ENCODE measurements at regions not wholly inside any gene's neighbourhood (a gene's known extent, or its start where the extent isn't known, plus 50 kb on each side); places are given as distances from the start of the nearest gene placed in this dataset.

- FAIRE-seq = no peak
These were observed 1083.5 kb upstream of the TENM4 start for GRCh38 chr11:80524349-80524748.

GRCh38 chr11:80523057-80523456 is 1082.2 kb upstream of the TENM4 start:
- no peak for FAIRE-seq

More at GRCh38 chr11:80524349-80524748, 1083.5 kb upstream of the TENM4 start:
- DNase-seq (ENCODE audit: insufficient read length, low spot score) = no peak

DNA sequence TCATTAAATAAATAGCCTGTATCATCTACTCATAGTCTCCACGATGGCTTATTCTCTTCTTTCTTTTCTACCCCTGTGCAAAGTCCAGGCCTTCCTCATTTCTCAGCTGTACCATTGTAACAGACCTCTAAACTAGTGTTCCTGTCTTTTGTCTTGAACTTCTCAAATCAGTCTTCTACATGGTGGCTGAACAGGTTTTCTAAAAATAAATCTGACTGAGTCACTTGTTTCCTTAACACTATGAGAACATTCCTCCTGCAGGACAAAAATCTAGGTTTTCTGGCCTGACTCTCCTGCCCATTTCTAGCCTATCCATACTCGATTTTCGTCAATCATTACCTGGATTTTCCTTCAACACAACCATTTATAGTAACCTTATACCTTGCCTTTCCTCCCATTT is 1080.8 kb upstream of the TENM4 start:
- no peak for FAIRE-seq
- no peak for DNase-seq (ENCODE audit: insufficient read length, low spot score)

More at GRCh38 chr11:80523057-80523456, 1082.2 kb upstream of the TENM4 start:
- DNase-seq (ENCODE audit: insufficient read length, low spot score) = no peak

GRCh38 chr11:80520507-80520887 is 1079.7 kb upstream of the TENM4 start:
- DNase-seq (ENCODE audit: insufficient read length, low spot score) (no peak), FAIRE-seq (no peak)

- FAIRE-seq = no peak
These were observed 1079.0 kb upstream of the TENM4 start for GRCh38 chr11:80519596-80520506.

DNA sequence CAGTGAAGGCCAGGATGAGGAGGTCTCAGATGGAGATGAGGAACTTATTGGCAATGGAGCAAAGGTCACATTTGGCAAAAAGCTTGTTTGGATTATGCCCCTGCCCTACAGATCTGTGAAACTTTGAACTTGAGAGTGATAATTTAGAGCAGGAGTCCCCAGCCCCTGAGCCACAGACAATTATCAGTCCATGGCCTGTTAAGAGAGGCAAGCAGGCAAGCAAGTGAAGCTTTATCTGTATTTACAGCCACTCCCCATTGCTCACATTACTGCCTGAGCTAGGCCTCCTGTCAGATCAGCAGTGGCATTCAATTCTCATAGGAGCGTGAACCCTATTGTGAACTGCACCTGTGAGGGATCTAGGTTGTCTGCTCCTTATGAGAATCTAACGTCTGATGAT is 1076.9 kb upstream of the TENM4 start:
- DNase-seq (ENCODE audit: insufficient read length, low spot score) (no peak), FAIRE-seq (peak; percentile 54)

More at GRCh38 chr11:80519596-80520506, 1079.0 kb upstream of the TENM4 start:
- no peak for DNase-seq (ENCODE audit: insufficient read length, low spot score)

DNA sequence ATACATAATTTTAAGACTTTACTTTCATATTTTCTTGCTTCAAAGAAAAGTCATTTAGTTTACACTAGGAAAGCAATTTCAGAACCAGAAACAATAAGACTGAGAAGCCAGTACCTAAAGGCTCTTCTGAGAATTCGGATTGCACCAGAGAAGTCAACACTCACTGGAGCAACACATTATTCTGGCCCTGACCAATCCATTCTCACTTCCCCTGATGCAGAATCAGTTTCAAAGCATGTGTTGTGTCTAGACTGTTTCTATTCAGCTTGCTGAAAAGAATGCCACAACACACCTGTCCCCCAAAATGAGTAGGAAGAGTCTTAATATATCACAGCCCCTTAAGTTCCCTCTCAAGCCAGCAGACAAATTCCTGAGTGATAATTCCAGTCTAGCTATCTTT is 1074.3 kb upstream of the TENM4 start:
- DNase-seq (ENCODE audit: insufficient read length, low spot score) (no peak), FAIRE-seq (no peak)

GRCh38 chr11:80512491-80512890 is 1071.7 kb upstream of the TENM4 start:
- no peak for FAIRE-seq

GRCh38 chr11:80505771-80506170 is 1064.9 kb upstream of the TENM4 start:
- DNase-seq (ENCODE audit: insufficient read length, low spot score) (no peak), FAIRE-seq (no peak)

More at GRCh38 chr11:80512491-80512890, 1071.7 kb upstream of the TENM4 start:
- no peak for DNase-seq (ENCODE audit: insufficient read length, low spot score)

GRCh38 chr11:80503990-80504389 is 1063.2 kb upstream of the TENM4 start:
- DNase-seq (ENCODE audit: insufficient read length, low spot score) = no peak
- FAIRE-seq = no peak

DNA sequence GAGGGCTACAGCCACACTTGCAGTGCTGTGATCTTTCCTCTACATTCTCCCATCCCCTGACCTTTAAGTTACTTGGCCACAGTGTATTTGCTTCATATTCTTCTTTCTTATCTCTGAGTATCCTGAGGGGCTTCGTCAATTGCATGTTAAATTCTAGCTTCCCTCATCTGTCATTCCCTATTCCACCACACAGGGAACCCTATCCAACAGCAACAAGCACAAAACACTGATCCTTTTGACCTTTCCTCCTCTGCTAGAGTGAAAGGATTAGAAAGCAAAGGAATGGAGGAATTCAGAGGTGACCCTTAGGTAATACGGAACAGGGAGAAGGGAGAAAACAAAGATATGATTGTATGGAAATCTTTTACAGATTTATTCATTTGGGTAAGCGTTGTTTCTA is 1061.7 kb upstream of the TENM4 start:
- FAIRE-seq (no peak), DNase-seq (ENCODE audit: insufficient read length, low spot score) (no peak)

DNA sequence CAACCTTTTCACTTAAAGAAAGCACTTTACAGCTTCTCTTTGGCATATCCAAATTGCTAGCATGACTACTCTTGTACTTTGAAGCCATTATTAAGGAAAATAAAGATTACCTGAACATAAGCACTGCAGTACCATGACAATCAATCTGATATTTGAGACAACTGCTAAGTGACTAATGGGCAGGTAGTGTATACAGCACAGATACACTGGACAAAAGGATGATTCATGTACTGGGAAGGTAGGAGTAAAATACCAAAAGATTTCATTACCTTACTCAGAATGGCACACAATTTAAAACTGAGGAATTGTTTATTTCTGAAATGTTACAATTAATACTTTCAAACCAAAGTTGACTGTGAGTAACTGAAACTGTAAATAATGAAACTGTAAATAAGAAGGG is 1054.3 kb upstream of the TENM4 start:
- FAIRE-seq = no peak
- DNase-seq (ENCODE audit: insufficient read length, low spot score) = no peak

DNA sequence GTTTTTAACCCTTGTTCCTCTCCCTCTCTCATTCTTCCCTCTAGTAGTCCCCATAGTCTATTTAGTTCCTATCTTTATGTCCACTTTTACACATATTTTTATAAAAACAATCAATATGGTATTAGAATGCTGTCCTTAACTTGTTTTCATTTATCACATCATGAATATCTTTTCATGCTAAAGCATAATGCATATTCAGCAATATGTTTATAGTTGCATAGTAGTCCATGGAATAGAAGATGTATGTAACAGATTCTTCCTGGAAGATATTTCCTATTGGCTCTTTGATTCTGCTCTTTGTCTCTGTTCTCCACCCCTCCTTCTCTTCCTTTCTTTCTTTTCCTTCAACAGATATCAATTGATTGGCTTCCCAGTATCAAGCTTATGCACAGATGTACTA is 1047.1 kb upstream of the TENM4 start:
- FAIRE-seq = no peak

DNA sequence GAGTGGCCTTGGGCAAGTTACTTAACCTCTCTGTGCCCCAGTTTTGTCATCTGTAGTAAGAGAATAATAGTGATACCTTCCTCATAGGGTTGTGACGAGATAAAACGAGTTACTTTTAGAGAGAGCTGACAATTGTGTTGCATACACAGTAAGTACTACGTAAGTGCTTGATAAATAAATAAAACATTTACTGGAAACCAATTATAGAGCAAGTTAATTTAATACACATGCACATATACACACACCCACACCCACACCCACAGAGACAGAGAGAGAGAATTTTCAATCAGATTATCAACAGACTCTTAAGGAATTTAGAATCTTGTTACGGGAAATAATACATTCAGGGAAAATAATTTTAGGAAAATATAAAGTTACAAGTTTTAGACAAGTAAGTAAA is 1045.8 kb upstream of the TENM4 start:
- FAIRE-seq (no peak), DNase-seq (ENCODE audit: insufficient read length, low spot score) (no peak)

More for the DNA sequence above, 1047.1 kb upstream of the TENM4 start:
- no peak for DNase-seq (ENCODE audit: insufficient read length, low spot score)

- FAIRE-seq (no peak), DNase-seq (ENCODE audit: insufficient read length, low spot score) (no peak)
These were observed 1036.3 kb upstream of the TENM4 start for GRCh38 chr11:80477178-80477577.

DNA sequence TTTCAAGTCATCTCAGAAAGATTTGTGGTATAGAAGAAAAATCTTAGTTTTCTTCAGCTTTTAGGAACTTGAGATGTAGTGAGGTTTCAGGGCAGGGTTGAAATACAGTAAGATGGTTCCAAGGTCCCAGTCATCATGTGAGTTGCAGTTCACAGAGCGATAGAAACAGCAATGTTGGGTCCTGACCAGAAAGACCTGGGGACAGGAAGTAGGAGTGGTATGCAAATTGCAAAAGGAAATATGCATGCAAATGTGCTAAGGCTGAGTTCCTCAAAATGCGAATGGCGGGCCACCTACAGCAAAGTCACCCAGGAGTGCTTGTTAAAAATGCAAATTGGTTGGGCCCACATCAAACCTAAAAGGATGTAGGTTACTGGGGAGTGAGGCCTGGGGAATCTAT is 1032.7 kb upstream of the TENM4 start:
- DNase-seq (ENCODE audit: insufficient read length, low spot score) (no peak), FAIRE-seq (no peak)

DNA sequence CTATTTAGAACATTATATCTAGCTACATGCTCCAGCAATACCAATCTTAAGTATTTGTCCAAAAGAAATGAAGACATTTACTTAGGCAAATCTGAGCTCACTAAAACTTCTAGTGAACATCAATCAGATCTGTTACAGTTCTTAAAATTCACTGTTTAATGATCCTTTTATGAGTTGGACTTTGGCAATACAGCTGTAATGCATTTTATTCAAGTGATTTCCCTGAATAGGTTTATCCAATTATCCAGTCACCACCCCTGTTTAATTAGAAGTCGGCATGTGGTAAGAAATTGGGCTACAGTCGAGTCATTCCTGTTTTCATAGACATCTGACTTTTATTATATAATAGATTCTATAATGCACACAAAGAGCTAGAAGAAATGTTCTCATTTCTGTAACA is 1029.0 kb upstream of the TENM4 start:
- DNase-seq (ENCODE audit: insufficient read length, low spot score) = no peak
- FAIRE-seq = no peak

- DNase-seq (ENCODE audit: insufficient read length, low spot score) (no peak), FAIRE-seq (no peak)
These were observed 1025.7 kb upstream of the TENM4 start for GRCh38 chr11:80466570-80466969.

DNA sequence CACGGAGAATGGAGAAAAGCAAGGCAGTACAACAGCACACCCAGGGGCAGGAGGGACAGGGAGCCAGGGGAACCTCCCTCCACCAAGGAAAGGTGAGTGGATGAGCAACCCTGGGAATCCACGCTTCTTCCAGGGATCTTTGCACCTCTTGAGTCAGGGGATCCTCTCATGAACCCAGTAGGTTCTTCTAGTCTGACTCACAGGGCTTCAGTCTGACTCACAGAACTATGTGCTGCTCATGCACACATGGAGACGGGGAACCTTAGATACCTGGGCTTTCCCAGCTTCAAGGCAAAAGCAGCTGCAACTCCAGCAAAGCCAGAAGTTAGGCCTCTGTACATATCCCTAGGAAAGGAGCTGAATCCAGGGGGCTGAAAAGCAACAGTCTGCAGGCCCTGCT is 1021.4 kb upstream of the TENM4 start:
- FAIRE-seq = no peak
- DNase-seq (ENCODE audit: insufficient read length, low spot score) = no peak

GRCh38 chr11:80458376-80458775 is 1017.5 kb upstream of the TENM4 start:
- FAIRE-seq (no peak), DNase-seq (ENCODE audit: insufficient read length, low spot score) (no peak)

GRCh38 chr11:80457823-80458222 is 1017.0 kb upstream of the TENM4 start:
- no peak for DNase-seq (ENCODE audit: insufficient read length, low spot score)

DNA sequence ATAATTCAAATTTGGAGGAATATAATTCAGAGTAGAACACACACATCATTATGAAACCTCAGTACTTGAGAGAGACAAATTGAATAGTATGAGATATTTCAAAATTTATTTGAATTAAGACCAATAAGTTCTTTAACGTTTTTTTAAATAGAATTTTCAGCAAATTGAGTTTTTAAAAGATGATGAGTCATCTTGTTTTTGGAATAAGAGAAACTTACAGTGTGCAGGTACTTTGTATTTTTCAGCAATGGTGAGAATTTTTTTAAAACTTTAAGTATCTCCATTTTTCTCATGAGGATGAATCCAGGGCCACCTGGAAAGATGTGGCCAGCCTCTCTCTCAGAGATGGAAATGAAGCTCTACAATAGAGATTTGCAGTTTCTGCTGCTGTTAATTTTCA is 1015.0 kb upstream of the TENM4 start:
- FAIRE-seq (no peak), DNase-seq (ENCODE audit: insufficient read length, low spot score) (no peak)

More at GRCh38 chr11:80457823-80458222, 1017.0 kb upstream of the TENM4 start:
- FAIRE-seq = no peak
